ENCODE measurements at regions not wholly inside any gene's neighbourhood (a gene's known extent, or its start where the extent isn't known, plus 50 kb on each side); places are given as distances from the start of the nearest gene placed in this dataset.

- in situ Hi-C loops (cut with MboI; ENCODE audit: low pct_unique_long_range_greater_than_20kb in 2 of 9, low sequenced_read_pairs in 9 of 9, unreplicated experiment in 9 of 9), result no loop called here
- no peaks in the 10 kb centered on the region for H3K4me1 ChIP-seq (replicated peaks in 1 of 2)
- H3K4me3 ChIP-seq, result no peak overlapping the region
- 13 to 100% (median 74%) methylated on average over 1 to 4 of the region's 4 CpGs; no CpG with 5 or more reads in 4 of the 10 experiments for WGBS, 10 experiments
- no peak overlapping the region for H3K27ac ChIP-seq
- ATAC-seq (replicated peaks in 6 of 8), result peak in 3 of 8 experiments; percentile 66 to 68 (median 67)
Observed at GRCh38 chr1:230591678-230592077, 50.6 kb upstream of the COG2 start.

GRCh38 chr1:230589951-230590350 is 52.3 kb upstream of the COG2 start:
- H3K4me1 ChIP-seq (replicated peaks in 1 of 2), result no peaks in the 10 kb centered on the region
- H3K4me3 ChIP-seq, result no peak overlapping the region
- in situ Hi-C loops (cut with MboI; ENCODE audit: low pct_unique_long_range_greater_than_20kb in 2 of 9, low sequenced_read_pairs in 9 of 9, unreplicated experiment in 9 of 9), result no loop called here
- 0 to 58% (median 20%) methylated on average over 1 to 2 of the region's 2 CpGs; no CpG with 5 or more reads in 1 of the 10 experiments for WGBS, 10 experiments
- no peak overlapping the region for H3K27ac ChIP-seq
- ATAC-seq (replicated peaks in 6 of 8), result peak in 2 of 8 experiments; percentile 29 to 42

- in situ Hi-C loops (cut with MboI; ENCODE audit: low pct_unique_long_range_greater_than_20kb in 2 of 9, low sequenced_read_pairs in 9 of 9, unreplicated experiment in 9 of 9), result no loop called here
- no peak for ATAC-seq (replicated peaks in 6 of 8)
- no peak overlapping the region for H3K4me3 ChIP-seq
- H3K27ac ChIP-seq, result no peak overlapping the region
- H3K4me1 ChIP-seq (replicated peaks in 1 of 2), result no peaks in the 10 kb centered on the region
Observed at GRCh38 chr1:230588323-230588746, 53.9 kb upstream of the COG2 start.

- no peak overlapping the region for H3K27ac ChIP-seq
- WGBS, 10 experiments, result 8 to 100% (median 73%) methylated on average over 1 to 3 of the region's 3 CpGs; no CpG with 5 or more reads in 1 of the 10 experiments
- no peak overlapping the region for H3K4me3 ChIP-seq
- no peak for ATAC-seq (replicated peaks in 6 of 8)
- in situ Hi-C loops (cut with MboI; ENCODE audit: low pct_unique_long_range_greater_than_20kb in 2 of 9, low sequenced_read_pairs in 9 of 9, unreplicated experiment in 9 of 9), result no loop called here
- no peaks in the 10 kb centered on the region for H3K4me1 ChIP-seq (replicated peaks in 1 of 2)
Observed at GRCh38 chr1:230587061-230587460, 55.2 kb upstream of the COG2 start.

- ATAC-seq (replicated peaks in 6 of 8), result no peak
- no peaks in the 10 kb centered on the region for H3K4me1 ChIP-seq (replicated peaks in 1 of 2)
- H3K27ac ChIP-seq, result no peak overlapping the region
- in situ Hi-C loops (cut with MboI; ENCODE audit: low pct_unique_long_range_greater_than_20kb in 2 of 9, low sequenced_read_pairs in 9 of 9, unreplicated experiment in 9 of 9), result no loop called here
- H3K4me3 ChIP-seq, result no peak overlapping the region
Observed at GRCh38 chr1:230584660-230585059, 57.6 kb upstream of the COG2 start.

- WGBS, 10 experiments, result 36 to 100% (median 60%) methylated on average over 1 to 17 of the region's 19 CpGs; no CpG with 5 or more reads in 1 of the 10 experiments
- Histone ChIP-seq H3K4me1 (replicated peaks in 1 of 2) (no peaks in the 10 kb centered on the region), H3K4me3 (no peak overlapping the region), H3K27ac (no peak overlapping the region)
- in situ Hi-C loops (cut with MboI; ENCODE audit: low pct_unique_long_range_greater_than_20kb in 2 of 9, low sequenced_read_pairs in 9 of 9, unreplicated experiment in 9 of 9), result no loop called here
- peak in 5 of 8 experiments; percentile 30 to 70 (median 58) for ATAC-seq (replicated peaks in 6 of 8)
Observed at GRCh38 chr1:230581446-230582079, 60.7 kb upstream of the COG2 start.

GRCh38 chr1:230578616-230579015 is 63.7 kb upstream of the COG2 start:
- in situ Hi-C loops (cut with MboI; ENCODE audit: low pct_unique_long_range_greater_than_20kb in 2 of 9, low sequenced_read_pairs in 9 of 9, unreplicated experiment in 9 of 9), result no loop called here
- Histone ChIP-seq H3K4me3 (no peak overlapping the region), H3K27ac (no peak overlapping the region), H3K4me1 (replicated peaks in 1 of 2) (no peaks in the 10 kb centered on the region)
- ATAC-seq (replicated peaks in 6 of 8), result no peak
- WGBS, 10 experiments, result 0 to 89% (median 82%) methylated on average over 1 to 4 of the region's 4 CpGs; no CpG with 5 or more reads in 1 of the 10 experiments

- ATAC-seq (replicated peaks in 6 of 8), result no peak
- WGBS, 10 experiments, result no CpG with 5 or more reads among the region's 3 CpGs
- in situ Hi-C loops (cut with MboI; ENCODE audit: low pct_unique_long_range_greater_than_20kb in 2 of 9, low sequenced_read_pairs in 9 of 9, unreplicated experiment in 9 of 9), result no loop called here
- Histone ChIP-seq H3K27ac (no peak overlapping the region), H3K4me3 (no peak overlapping the region), H3K4me1 (replicated peaks in 1 of 2) (peaks cover 4% of the 10 kb centered on the region in 2 donors)
Observed at GRCh38 chr1:230577537-230577936, 64.7 kb upstream of the COG2 start.

- in situ Hi-C loops (cut with MboI; ENCODE audit: low pct_unique_long_range_greater_than_20kb in 2 of 9, low sequenced_read_pairs in 9 of 9, unreplicated experiment in 9 of 9), result no loop called here
Observed at GRCh38 chr1:230575886-230576500, 66.3 kb upstream of the COG2 start.

GRCh38 chr1:230574502-230574901 is 67.8 kb upstream of the COG2 start:
- WGBS, 10 experiments, result 0 to 100% (median 89%) methylated on average over 1 to 3 of the region's 3 CpGs; no CpG with 5 or more reads in 1 of the 10 experiments
- H3K4me1 ChIP-seq (replicated peaks in 1 of 2), result peaks cover 11 to 15% of the 10 kb centered on the region in 2 donors
- ATAC-seq (replicated peaks in 6 of 8), result no peak
- in situ Hi-C loops (cut with MboI; ENCODE audit: low pct_unique_long_range_greater_than_20kb in 2 of 9, low sequenced_read_pairs in 9 of 9, unreplicated experiment in 9 of 9), result no loop called here
- no peak overlapping the region for H3K27ac ChIP-seq
- H3K4me3 ChIP-seq, result no peak overlapping the region

More at GRCh38 chr1:230575886-230576500, 66.3 kb upstream of the COG2 start:
- no peak overlapping the region for H3K27ac ChIP-seq
- ATAC-seq (replicated peaks in 6 of 8), result no peak
- peaks cover 11 to 15% of the 10 kb centered on the region in 2 donors for H3K4me1 ChIP-seq (replicated peaks in 1 of 2)
- no peak overlapping the region for H3K4me3 ChIP-seq
- 32 to 100% (median 71%) methylated on average over 1 to 3 of the region's 3 CpGs for WGBS, 10 experiments

- in situ Hi-C loops (cut with MboI; ENCODE audit: low pct_unique_long_range_greater_than_20kb in 2 of 9, low sequenced_read_pairs in 9 of 9, unreplicated experiment in 9 of 9), result no loop called here
- peaks cover 11 to 15% of the 10 kb centered on the region in 2 donors for H3K4me1 ChIP-seq (replicated peaks in 1 of 2)
- 41 to 100% (median 81%) methylated on average over 1 to 3 of the region's 3 CpGs for WGBS, 10 experiments
- ATAC-seq (replicated peaks in 6 of 8), result no peak
- H3K27ac ChIP-seq, result no peak overlapping the region
- no peak overlapping the region for H3K4me3 ChIP-seq
Observed at GRCh38 chr1:230573658-230574057, 68.6 kb upstream of the COG2 start.

GRCh38 chr1:230572121-230573105 is 69.9 kb upstream of the COG2 start:
- Histone ChIP-seq H3K4me3 (no peak overlapping the region), H3K4me1 (replicated peaks in 1 of 2) (peaks cover 11 to 15% of the 10 kb centered on the region in 2 donors), H3K27ac (no peak overlapping the region)
- peak in 1 of 8 experiments; percentile 61 for ATAC-seq (replicated peaks in 6 of 8)
- 0 to 52% (median 32%) methylated on average over 1 to 7 of the region's 7 CpGs for WGBS, 10 experiments
- in situ Hi-C loops (cut with MboI; ENCODE audit: low pct_unique_long_range_greater_than_20kb in 2 of 9, low sequenced_read_pairs in 9 of 9, unreplicated experiment in 9 of 9), result no loop called here

All from motor neuron (in vitro differentiated cells).